ENCODE measurements at regions not wholly inside any gene's neighbourhood (a gene's known extent, or its start where the extent isn't known, plus 50 kb on each side); places are given as distances from the start of the nearest gene placed in this dataset.
"Not testable (repeated sequence)": the region's sequence is repeated elsewhere in the genome, so short reads cannot be mapped to it uniquely, and the experiment has no call there.

DNA sequence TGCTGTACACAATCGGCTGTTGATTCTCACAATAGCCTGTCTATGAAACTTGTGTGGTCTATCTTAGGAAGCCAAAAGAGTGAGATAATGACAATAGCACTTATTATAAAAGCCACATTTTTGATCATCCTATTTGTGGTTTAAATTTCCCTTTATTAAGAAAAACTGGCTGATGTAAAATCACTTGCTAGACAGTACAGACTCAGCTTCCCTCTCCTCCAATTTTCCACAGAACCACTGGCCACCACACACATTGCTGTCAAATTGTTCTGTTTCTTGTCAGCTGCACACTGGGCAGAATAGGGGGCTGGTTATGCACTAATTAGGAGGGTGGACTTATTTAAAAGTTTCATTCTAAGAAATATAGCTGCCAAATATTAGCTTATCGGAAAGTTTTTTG is 425.9 kb downstream of the EPHA3 start:
- FAIRE-seq (no peak), DNase-seq (ENCODE audit: low read depth) (no peak)
- no peaks in the 10 kb centered on the region for H3K27me3 ChIP-seq (ENCODE audit: control insufficient read depth, insufficient read depth, low read length)
- no peak for TF ChIP-seq CTCF (IDR thresholded peaks at IDR 0.05; ENCODE audit: insufficient read depth, low read length, severe bottlenecking)
- H3K36me3 ChIP-seq (ENCODE audit: control insufficient read depth, insufficient read depth, low read length): no peaks in the 10 kb centered on the region
- no peak overlapping the region for H3K4me3 ChIP-seq (ENCODE audit: low read depth, low read length)

- not testable (repeated sequence) for H3K4me3 ChIP-seq (ENCODE audit: low read depth, low read length); H3K36me3 ChIP-seq (ENCODE audit: control insufficient read depth, insufficient read depth, low read length); FAIRE-seq; DNase-seq (ENCODE audit: low read depth); H3K27me3 ChIP-seq (ENCODE audit: control insufficient read depth, insufficient read depth, low read length)
Observed at GRCh38 chr3:89554587-89554986, 447.2 kb downstream of the EPHA3 start.

DNA sequence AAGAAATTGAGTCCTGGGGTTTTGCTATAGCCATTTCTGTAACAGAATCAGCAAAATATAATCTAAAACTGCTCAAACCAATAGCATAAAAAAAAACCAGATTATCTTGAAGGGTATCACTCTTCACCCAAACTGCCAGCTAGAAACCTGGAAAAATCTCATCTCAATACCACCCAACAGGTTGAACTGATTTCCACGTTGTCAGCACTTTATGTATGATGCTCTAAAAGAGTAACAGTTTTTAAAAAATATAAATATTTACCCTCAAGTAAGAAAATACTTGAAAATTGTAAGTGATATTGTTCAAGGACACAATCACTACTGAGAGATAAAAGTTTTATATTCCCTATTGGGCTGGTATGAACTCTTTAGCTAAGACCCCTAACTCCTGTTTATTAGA is 451.3 kb downstream of the EPHA3 start:
- no peak for FAIRE-seq
- H3K36me3 ChIP-seq (ENCODE audit: control insufficient read depth, insufficient read depth, low read length): no peaks in the 10 kb centered on the region
- no peak for DNase-seq (ENCODE audit: low read depth)
- TF ChIP-seq CTCF (IDR thresholded peaks at IDR 0.05; ENCODE audit: insufficient read depth, low read length, severe bottlenecking): no peak
- no peak overlapping the region for H3K4me3 ChIP-seq (ENCODE audit: low read depth, low read length)
- H3K27me3 ChIP-seq (ENCODE audit: control insufficient read depth, insufficient read depth, low read length): no peaks in the 10 kb centered on the region

- H3K36me3 ChIP-seq (ENCODE audit: control insufficient read depth, insufficient read depth, low read length): no peaks in the 10 kb centered on the region
- FAIRE-seq: no peak
- TF ChIP-seq CTCF (IDR thresholded peaks at IDR 0.05; ENCODE audit: insufficient read depth, low read length, severe bottlenecking): no peak
- no peak for DNase-seq (ENCODE audit: low read depth)
- H3K4me3 ChIP-seq (ENCODE audit: low read depth, low read length): no peak overlapping the region
- no peaks in the 10 kb centered on the region for H3K27me3 ChIP-seq (ENCODE audit: control insufficient read depth, insufficient read depth, low read length)
Observed at GRCh38 chr3:89560568-89560967, 453.1 kb downstream of the EPHA3 start.

DNA sequence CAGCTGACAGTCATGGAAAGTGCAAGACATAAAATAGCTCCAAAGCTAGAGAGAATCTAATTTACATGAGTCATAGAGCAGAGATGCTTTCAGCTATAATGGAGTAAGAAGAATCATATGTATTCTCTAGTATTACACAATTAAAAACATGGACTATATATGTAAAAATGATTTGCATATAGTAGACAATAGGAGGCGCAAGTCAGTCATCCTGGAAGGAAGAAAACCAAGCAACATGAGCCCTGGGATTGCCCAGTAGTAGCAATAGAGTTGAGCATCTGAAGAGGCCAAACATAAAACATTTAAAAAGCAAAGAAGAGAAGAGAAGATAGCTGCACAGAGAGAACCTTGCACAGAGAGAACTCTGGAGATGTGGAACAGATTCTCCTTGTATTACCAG is 455.0 kb downstream of the EPHA3 start:
- DNase-seq (ENCODE audit: low read depth) (no peak), FAIRE-seq (no peak)
- no peak for TF ChIP-seq CTCF (IDR thresholded peaks at IDR 0.05; ENCODE audit: insufficient read depth, low read length, severe bottlenecking)
- no peaks in the 10 kb centered on the region for H3K36me3 ChIP-seq (ENCODE audit: control insufficient read depth, insufficient read depth, low read length)
- no peaks in the 10 kb centered on the region for H3K27me3 ChIP-seq (ENCODE audit: control insufficient read depth, insufficient read depth, low read length)
- H3K4me3 ChIP-seq (ENCODE audit: low read depth, low read length): no peak overlapping the region

DNA sequence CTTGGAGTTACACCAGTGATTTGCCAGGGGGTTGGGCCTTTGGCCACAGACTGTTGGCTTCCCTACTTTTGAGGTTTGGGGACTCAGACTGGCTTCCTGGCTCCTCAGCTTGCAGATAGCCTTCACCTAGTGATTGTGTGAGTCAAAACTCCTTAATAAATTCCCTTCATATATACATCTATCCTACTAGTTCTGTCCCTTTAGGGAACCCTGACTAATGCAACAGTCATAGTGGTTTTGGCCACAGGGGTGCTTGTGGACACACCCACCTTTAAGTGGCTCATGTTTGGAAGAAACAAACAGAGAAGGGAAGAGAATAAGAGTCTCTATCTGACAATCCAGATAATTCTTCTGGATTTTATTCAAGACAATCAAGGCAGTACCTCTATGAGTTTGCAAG is 457.7 kb downstream of the EPHA3 start:
- H3K4me3 ChIP-seq (ENCODE audit: low read depth, low read length): no peak overlapping the region
- H3K27me3 ChIP-seq (ENCODE audit: control insufficient read depth, insufficient read depth, low read length): no peaks in the 10 kb centered on the region
- H3K36me3 ChIP-seq (ENCODE audit: control insufficient read depth, insufficient read depth, low read length): no peaks in the 10 kb centered on the region
- DNase-seq (ENCODE audit: low read depth) (peak; percentile 64), FAIRE-seq (no peak)
- no peak for TF ChIP-seq CTCF (IDR thresholded peaks at IDR 0.05; ENCODE audit: insufficient read depth, low read length, severe bottlenecking)
